Neural cell (in vitro differentiated cells): ENCODE measurements at regions not wholly inside any gene's neighbourhood (a gene's known extent, or its start where the extent isn't known, plus 50 kb on each side); places are given as distances from the start of the nearest gene placed in this dataset.

Experiments used
- H2AFZ ChIP-seq: fragments of 200-600, 300-800 bp; sonication (generic), shearing (Covaris generic); 2 replicates; pipeline ENCODE4 v1.6.0; 2014; ENCODE audit warnings: low read depth, mild to moderate bottlenecking, antibody characterized with exemption, low read length, moderate library complexity
- H3F3A ChIP-seq: fragments of 200-600 bp; shearing (Covaris generic); 2 replicates; pipeline ENCODE4 v1.6.1; 2016; ENCODE audit warnings: mild to moderate bottlenecking, moderate library complexity, mixed read lengths, antibody characterized with exemption, low read length; ENCODE audit not compliant: insufficient read depth, poor library complexity, severe bottlenecking
- H3K27ac ChIP-seq: fragments of 200-600, 300-800 bp; sonication (generic), shearing (Covaris generic); 2 replicates; pipeline ENCODE4 v1.5.1; 2014; ENCODE audit warnings: mild to moderate bottlenecking, low read length, moderate library complexity
- H3K27me3 ChIP-seq: fragments of 300-800, 200-600 bp; sonication (generic), shearing (Covaris generic); 2 replicates; pipeline ENCODE4 v1.6.0; 2014; ENCODE audit warnings: mild to moderate bottlenecking, low read depth, low read length, moderate library complexity; ENCODE audit not compliant: insufficient read depth
- H3K36me3 ChIP-seq: fragments of 300-800, 200-600 bp; sonication (generic), shearing (Covaris generic); 2 replicates; pipeline ENCODE4 v1.5.1; 2014; ENCODE audit warnings: mild to moderate bottlenecking, antibody characterized with exemption, low read length, moderate library complexity; ENCODE audit not compliant: insufficient read depth
- H3K4me2 ChIP-seq: fragments of 300-800, 200-600 bp; sonication (generic), shearing (Covaris generic); 2 replicates; pipeline ENCODE4 v1.6.0; 2014; ENCODE audit warnings: mild to moderate bottlenecking, low read length
- H3K4me3 ChIP-seq: fragments of 300-800, 200-600 bp; sonication (generic), shearing (Covaris generic); 2 replicates; pipeline ENCODE4 v1.5.1; 2014; ENCODE audit warnings: mild to moderate bottlenecking, low read length, moderate library complexity
- H3K79me2 ChIP-seq: fragments of 200-600 bp; shearing (Covaris generic); replicated peaks from 2 replicates; pipeline ENCODE4 v1.6.0; 2014; ENCODE audit warnings: mild to moderate bottlenecking, low read length, moderate library complexity; ENCODE audit not compliant: insufficient read depth
- H3K9ac ChIP-seq: fragments of 300-800, 200-600 bp; sonication (generic), shearing (Covaris generic); 2 replicates; pipeline ENCODE4 v1.6.1; 2016; ENCODE audit warnings: mild to moderate bottlenecking, low read length, mixed read lengths
- H3K9me2 ChIP-seq: fragments of 200-600 bp; shearing (Covaris generic); 2 replicates; pipeline ENCODE4 v1.6.1; 2016; ENCODE audit warnings: mild to moderate bottlenecking, low read length, mixed read lengths; ENCODE audit not compliant: insufficient read depth
- H3K9me3 ChIP-seq: fragments of 200-600, 300-800 bp; sonication (generic), shearing (Covaris generic); 2 replicates; pipeline ENCODE4 v1.6.1; 2016; ENCODE audit warnings: mild to moderate bottlenecking, mixed run types, low read length, moderate library complexity, mixed read lengths
- H4K20me1 ChIP-seq: fragments of 200-600 bp; shearing (Covaris generic); 2 replicates; pipeline ENCODE4 v1.6.1; 2016; ENCODE audit warnings: mild to moderate bottlenecking, mixed run types; ENCODE audit not compliant: insufficient read depth
- CTCF ChIP-seq: fragments of 450-650 bp; IDR thresholded peaks from 2 replicates; pipeline ENCODE4 v1.5.1; 2014; ENCODE audit warnings: antibody characterized with exemption, mild to moderate bottlenecking, moderate library complexity; ENCODE audit not compliant: poor library complexity, severe bottlenecking
- EP300 ChIP-seq: fragments of 450-650 bp; conservative IDR thresholded peaks from 2 replicates; pipeline ENCODE4 v1.6.1; 2014; ENCODE audit warnings: antibody characterized with exemption, mild to moderate bottlenecking, moderate library complexity; ENCODE audit not compliant: poor library complexity, severe bottlenecking
- EZH2 ChIP-seq: fragments of 200-600, 300-800 bp; shearing (Covaris generic), sonication (generic); IDR thresholded peaks from 2 replicates; pipeline ENCODE4 v1.6.1; 2014; ENCODE audit warnings: antibody characterized with exemption, low read length, borderline replicate concordance, mild to moderate bottlenecking; ENCODE audit not compliant: insufficient read depth, poor library complexity, severe bottlenecking
- MXI1 ChIP-seq: fragments of 450-650 bp; conservative IDR thresholded peaks from 2 replicates; pipeline ENCODE4 v1.6.1; 2014; ENCODE audit warnings: antibody characterized with exemption, mild to moderate bottlenecking; ENCODE audit not compliant: poor library complexity, severe bottlenecking
- POLR2AphosphoS5 ChIP-seq: IDR thresholded peaks from 2 replicates; pipeline ENCODE4 v1.6.1; 2012
- RAD21 ChIP-seq: fragments of 450-650 bp; conservative IDR thresholded peaks from 2 replicates; pipeline ENCODE4 v1.6.1; 2014; ENCODE audit warnings: antibody characterized with exemption, mild to moderate bottlenecking, moderate library complexity
- REST ChIP-seq: IDR thresholded peaks from 2 replicates; pipeline ENCODE4 v1.6.1; 2012; ENCODE audit warnings: borderline replicate concordance
- SMC3 ChIP-seq: fragments of 450-650 bp; conservative IDR thresholded peaks from 2 replicates; pipeline ENCODE4 v1.6.1; 2014; ENCODE audit warnings: antibody characterized with exemption, mild to moderate bottlenecking, moderate library complexity; ENCODE audit not compliant: poor library complexity
- TAF1 ChIP-seq: IDR thresholded peaks from 2 replicates; pipeline ENCODE4 v1.6.1; 2012; ENCODE audit warnings: low read depth

- H3K36me3 ChIP-seq: no peaks in the 10 kb centered on the region
- H3K4me3 ChIP-seq: no peak overlapping the region
- no peak overlapping the region for H2AFZ ChIP-seq
Observed at GRCh38 chr18:8536922-8537321, 72.3 kb upstream of the RAB12 start.

GRCh38 chr18:8537400-8537799 lies 71.8 kb upstream of the RAB12 start:
- no peaks in the 10 kb centered on the region for H3K36me3 ChIP-seq
- TF ChIP-seq POLR2AphosphoS5 (no peak), CTCF (no peak), REST (no peak), RAD21 (no peak), TAF1 (no peak), MXI1 (no peak), SMC3 (no peak)
- no peaks in the 10 kb centered on the region for H3F3A ChIP-seq
- H3K9me3 ChIP-seq: no peaks in the 10 kb centered on the region
- H3K9me2 ChIP-seq: no peaks in the 10 kb centered on the region
- no peaks in the 10 kb centered on the region for H4K20me1 ChIP-seq
- H3K9ac ChIP-seq: no peak overlapping the region
- H3K27ac ChIP-seq: no peak overlapping the region
- no peak overlapping the region for H3K4me3 ChIP-seq
- H3K79me2 ChIP-seq: no peaks in the 10 kb centered on the region
- no peak overlapping the region for H3K4me2 ChIP-seq
- H3K27me3 ChIP-seq: no peaks in the 10 kb centered on the region
- no peak overlapping the region for H2AFZ ChIP-seq

More at GRCh38 chr18:8536922-8537321, 72.3 kb upstream of the RAB12 start:
- TF ChIP-seq POLR2AphosphoS5 (no peak), SMC3 (no peak), EZH2 (no peak), REST (no peak), CTCF (no peak), TAF1 (no peak), MXI1 (no peak), EP300 (no peak), RAD21 (no peak)
- Histone ChIP-seq H3K27me3 (no peaks in the 10 kb centered on the region), H3F3A (no peaks in the 10 kb centered on the region), H3K9ac (no peak overlapping the region), H3K4me2 (no peak overlapping the region), H3K79me2 (no peaks in the 10 kb centered on the region), H4K20me1 (no peaks in the 10 kb centered on the region), H3K27ac (no peak overlapping the region), H3K9me3 (no peaks in the 10 kb centered on the region), H3K9me2 (no peaks in the 10 kb centered on the region)
